ENCODE measurements at regions not wholly inside any gene's neighbourhood (a gene's known extent, or its start where the extent isn't known, plus 50 kb on each side); places are given as distances from the start of the nearest gene placed in this dataset.

DNA sequence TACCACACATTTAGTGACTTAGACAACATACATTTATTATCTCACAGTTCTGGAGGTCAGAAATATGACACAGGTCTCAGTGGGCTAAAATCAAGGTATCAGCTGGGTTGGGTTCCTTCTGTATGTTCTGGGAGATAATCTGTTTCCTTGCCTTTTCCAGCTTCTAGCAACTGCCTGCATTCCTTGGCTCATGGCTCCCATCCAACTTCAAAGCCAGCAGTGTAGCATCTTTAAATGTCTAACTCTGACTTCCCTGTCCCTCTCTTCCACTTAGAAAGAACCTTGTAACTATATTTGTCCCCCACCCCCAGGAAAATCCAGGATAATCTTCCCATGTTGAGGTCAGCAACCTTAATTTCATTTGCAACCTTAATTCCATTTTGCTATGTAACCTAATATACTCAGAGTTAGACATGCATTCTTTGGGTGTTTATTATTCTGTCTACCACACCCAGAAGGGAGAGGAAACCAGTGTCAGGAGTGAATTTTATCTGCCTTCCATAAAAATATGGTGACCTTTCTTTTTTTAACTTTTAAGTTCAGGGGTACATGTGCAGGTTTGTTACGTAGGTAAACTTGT lies 57.3 kb upstream of the SMIM30 start:
- Histone ChIP-seq H3K27me3 (no peaks in the 10 kb centered on the region), H3K4me3 (no peak overlapping the region), H3K27ac (no peak overlapping the region), H3K4me1 (no peaks in the 10 kb centered on the region), H3K36me3 (no peaks in the 10 kb centered on the region), H3K9me3 (no peaks in the 10 kb centered on the region)
- TF ChIP-seq, protein P1, sequence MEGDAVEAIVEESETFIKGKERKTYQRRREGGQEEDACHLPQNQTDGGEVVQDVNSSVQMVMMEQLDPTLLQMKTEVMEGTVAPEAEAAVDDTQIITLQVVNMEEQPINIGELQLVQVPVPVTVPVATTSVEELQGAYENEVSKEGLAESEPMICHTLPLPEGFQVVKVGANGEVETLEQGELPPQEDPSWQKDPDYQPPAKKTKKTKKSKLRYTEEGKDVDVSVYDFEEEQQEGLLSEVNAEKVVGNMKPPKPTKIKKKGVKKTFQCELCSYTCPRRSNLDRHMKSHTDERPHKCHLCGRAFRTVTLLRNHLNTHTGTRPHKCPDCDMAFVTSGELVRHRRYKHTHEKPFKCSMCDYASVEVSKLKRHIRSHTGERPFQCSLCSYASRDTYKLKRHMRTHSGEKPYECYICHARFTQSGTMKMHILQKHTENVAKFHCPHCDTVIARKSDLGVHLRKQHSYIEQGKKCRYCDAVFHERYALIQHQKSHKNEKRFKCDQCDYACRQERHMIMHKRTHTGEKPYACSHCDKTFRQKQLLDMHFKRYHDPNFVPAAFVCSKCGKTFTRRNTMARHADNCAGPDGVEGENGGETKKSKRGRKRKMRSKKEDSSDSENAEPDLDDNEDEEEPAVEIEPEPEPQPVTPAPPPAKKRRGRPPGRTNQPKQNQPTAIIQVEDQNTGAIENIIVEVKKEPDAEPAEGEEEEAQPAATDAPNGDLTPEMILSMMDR (IDR thresholded peaks at IDR 0.05): no peak
- TF ChIP-seq POLR2A (IDR thresholded peaks at IDR 0.05) (no peak), EP300 (IDR thresholded peaks at IDR 0.05) (no peak)
- no peak for DNase-seq (ENCODE audit: low spot score in 2 of 2)
- 94 to 95% methylated on average over 1 of the region's 1 CpG for WGBS, 2 donors

DNA sequence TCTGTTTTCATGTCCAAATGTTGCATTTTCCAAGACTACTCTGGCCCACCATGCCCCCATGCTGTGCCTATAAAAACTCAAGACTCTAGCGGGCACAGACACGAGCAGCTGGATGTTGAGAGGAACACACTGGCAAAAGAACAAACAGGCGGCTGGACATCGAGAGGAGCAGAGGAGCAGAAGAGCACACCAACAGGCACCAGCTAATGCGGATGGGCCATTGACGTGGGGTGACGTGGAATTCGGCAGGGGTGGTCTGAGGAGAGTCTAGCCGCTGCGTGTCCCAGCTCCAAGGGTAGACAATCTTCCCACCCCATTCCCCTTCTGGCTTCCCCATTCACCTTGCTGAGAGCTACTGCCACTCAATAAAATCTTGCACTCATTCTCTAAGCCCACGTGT lies 54.4 kb upstream of the SMIM30 start:
- H3K36me3 ChIP-seq: no peaks in the 10 kb centered on the region
- H3K9me3 ChIP-seq: no peaks in the 10 kb centered on the region
- H3K27me3 ChIP-seq: no peaks in the 10 kb centered on the region
- H3K4me1 ChIP-seq: no peaks in the 10 kb centered on the region
- no peak overlapping the region for H3K27ac ChIP-seq
- WGBS, 2 donors: 91 to 93% methylated on average over 11 of the region's 11 CpGs
- DNase-seq (ENCODE audit: low spot score in 2 of 2): no peak
- TF ChIP-seq, protein P1 (IDR thresholded peaks at IDR 0.05): no peak
- TF ChIP-seq EP300 (IDR thresholded peaks at IDR 0.05) (no peak), POLR2A (IDR thresholded peaks at IDR 0.05) (no peak)
- H3K4me3 ChIP-seq: no peak overlapping the region

DNA sequence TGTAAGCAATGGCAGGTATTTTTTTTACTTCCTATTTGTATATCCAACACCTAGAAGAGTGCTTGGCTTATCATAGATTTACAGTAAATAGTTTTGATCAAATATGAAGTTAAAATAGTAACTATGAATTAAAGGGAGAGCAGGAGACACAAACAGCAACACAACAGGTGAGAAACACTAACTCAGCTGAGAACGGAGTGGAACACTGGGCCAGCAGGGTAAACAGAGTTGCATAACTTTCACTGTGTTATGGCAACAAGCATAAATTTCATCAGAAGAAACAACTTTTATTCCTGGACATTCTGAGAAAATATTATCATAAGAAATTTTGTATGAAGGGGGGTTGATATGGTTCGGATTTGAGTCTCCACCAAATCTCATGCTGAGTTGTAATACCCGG lies 52.2 kb upstream of the SMIM30 start:
- Histone ChIP-seq H3K9me3 (no peaks in the 10 kb centered on the region), H3K4me3 (no peak overlapping the region), H3K27me3 (no peaks in the 10 kb centered on the region), H3K36me3 (no peaks in the 10 kb centered on the region), H3K27ac (no peak overlapping the region), H3K4me1 (no peaks in the 10 kb centered on the region)
- WGBS, 2 donors: 72 to 81% methylated on average over 3 of the region's 3 CpGs
- TF ChIP-seq EP300 (IDR thresholded peaks at IDR 0.05) (no peak), POLR2A (IDR thresholded peaks at IDR 0.05) (no peak)
- no peak for DNase-seq (ENCODE audit: low spot score in 2 of 2)
